ENCODE measurements at regions not wholly inside any gene's neighbourhood (a gene's known extent, or its start where the extent isn't known, plus 50 kb on each side); places are given as distances from the start of the nearest gene placed in this dataset.

DNA sequence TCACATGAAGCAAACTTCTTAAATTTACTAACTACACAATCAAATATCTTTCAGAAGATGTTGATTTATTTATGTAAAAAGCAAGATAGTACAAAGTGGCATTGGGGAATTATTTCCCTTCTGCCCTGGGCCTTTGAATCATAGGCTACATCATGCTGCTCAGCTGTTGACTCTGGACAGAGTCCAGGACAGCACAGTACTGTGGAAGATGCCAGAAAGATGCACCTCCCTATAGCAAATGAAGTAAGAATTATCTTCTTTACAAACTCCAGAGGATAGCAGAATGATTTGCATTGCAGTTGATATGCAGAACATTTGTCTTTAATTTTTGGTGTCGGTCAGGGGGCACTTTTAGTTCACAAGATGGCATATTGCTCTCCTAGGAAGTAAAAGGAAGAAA lies 1354.5 kb upstream of the ZEB2 start:
- H3K27me3 ChIP-seq (ENCODE audit: insufficient read depth, poor library complexity, severe bottlenecking), result peaks cover 3% of the 10 kb centered on the region
- TF ChIP-seq POLR2AphosphoS5 (IDR thresholded peaks at IDR 0.05; ENCODE audit: low read depth), result no peak
- TF ChIP-seq GABPA (IDR thresholded peaks at IDR 0.05; ENCODE audit: low read depth), result no peak
- no peak for TF ChIP-seq SPI1 (IDR thresholded peaks at IDR 0.05; ENCODE audit: borderline replicate concordance, low read depth)
- TF ChIP-seq, protein P1, sequence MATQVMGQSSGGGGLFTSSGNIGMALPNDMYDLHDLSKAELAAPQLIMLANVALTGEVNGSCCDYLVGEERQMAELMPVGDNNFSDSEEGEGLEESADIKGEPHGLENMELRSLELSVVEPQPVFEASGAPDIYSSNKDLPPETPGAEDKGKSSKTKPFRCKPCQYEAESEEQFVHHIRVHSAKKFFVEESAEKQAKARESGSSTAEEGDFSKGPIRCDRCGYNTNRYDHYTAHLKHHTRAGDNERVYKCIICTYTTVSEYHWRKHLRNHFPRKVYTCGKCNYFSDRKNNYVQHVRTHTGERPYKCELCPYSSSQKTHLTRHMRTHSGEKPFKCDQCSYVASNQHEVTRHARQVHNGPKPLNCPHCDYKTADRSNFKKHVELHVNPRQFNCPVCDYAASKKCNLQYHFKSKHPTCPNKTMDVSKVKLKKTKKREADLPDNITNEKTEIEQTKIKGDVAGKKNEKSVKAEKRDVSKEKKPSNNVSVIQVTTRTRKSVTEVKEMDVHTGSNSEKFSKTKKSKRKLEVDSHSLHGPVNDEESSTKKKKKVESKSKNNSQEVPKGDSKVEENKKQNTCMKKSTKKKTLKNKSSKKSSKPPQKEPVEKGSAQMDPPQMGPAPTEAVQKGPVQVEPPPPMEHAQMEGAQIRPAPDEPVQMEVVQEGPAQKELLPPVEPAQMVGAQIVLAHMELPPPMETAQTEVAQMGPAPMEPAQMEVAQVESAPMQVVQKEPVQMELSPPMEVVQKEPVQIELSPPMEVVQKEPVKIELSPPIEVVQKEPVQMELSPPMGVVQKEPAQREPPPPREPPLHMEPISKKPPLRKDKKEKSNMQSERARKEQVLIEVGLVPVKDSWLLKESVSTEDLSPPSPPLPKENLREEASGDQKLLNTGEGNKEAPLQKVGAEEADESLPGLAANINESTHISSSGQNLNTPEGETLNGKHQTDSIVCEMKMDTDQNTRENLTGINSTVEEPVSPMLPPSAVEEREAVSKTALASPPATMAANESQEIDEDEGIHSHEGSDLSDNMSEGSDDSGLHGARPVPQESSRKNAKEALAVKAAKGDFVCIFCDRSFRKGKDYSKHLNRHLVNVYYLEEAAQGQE (IDR thresholded peaks at IDR 0.05; ENCODE audit: insufficient replicate concordance, low read depth), result no peak
- TF ChIP-seq, protein P2, sequence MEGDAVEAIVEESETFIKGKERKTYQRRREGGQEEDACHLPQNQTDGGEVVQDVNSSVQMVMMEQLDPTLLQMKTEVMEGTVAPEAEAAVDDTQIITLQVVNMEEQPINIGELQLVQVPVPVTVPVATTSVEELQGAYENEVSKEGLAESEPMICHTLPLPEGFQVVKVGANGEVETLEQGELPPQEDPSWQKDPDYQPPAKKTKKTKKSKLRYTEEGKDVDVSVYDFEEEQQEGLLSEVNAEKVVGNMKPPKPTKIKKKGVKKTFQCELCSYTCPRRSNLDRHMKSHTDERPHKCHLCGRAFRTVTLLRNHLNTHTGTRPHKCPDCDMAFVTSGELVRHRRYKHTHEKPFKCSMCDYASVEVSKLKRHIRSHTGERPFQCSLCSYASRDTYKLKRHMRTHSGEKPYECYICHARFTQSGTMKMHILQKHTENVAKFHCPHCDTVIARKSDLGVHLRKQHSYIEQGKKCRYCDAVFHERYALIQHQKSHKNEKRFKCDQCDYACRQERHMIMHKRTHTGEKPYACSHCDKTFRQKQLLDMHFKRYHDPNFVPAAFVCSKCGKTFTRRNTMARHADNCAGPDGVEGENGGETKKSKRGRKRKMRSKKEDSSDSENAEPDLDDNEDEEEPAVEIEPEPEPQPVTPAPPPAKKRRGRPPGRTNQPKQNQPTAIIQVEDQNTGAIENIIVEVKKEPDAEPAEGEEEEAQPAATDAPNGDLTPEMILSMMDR (IDR thresholded peaks at IDR 0.05; ENCODE audit: insufficient read depth, low read length), result no peak
- DNase-seq (ENCODE audit: low read depth in 1 of 2, low spot score in 1 of 2), result no peak

DNA sequence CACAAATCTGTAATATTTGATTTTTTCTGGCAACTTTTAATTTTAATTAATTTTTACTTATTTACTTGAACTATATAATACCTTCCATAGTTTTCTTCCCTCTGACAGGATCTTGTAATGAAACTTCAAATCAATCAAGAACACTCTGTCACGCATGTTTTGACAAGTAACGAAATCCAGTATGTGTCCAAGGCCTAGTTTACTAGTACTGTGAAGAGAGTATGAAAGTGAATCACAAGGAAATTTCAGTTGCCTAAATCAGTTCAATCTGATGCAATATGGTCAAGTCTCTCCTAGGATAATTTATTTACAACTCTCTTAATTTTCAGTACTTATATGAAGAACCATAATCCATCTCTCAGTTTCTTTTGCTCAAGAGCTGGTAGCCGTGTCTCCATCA lies 1344.6 kb upstream of the ZEB2 start:
- H3K27me3 ChIP-seq (ENCODE audit: insufficient read depth, poor library complexity, severe bottlenecking), result no peaks in the 10 kb centered on the region
- TF ChIP-seq GABPA (IDR thresholded peaks at IDR 0.05; ENCODE audit: low read depth) (no peak), SPI1 (IDR thresholded peaks at IDR 0.05; ENCODE audit: borderline replicate concordance, low read depth) (no peak), POLR2AphosphoS5 (IDR thresholded peaks at IDR 0.05; ENCODE audit: low read depth) (no peak)
- TF ChIP-seq, protein P2 (IDR thresholded peaks at IDR 0.05; ENCODE audit: insufficient read depth, low read length), result no peak
- H3K4me3 ChIP-seq (replicated peaks; ENCODE audit: insufficient read depth, low read length), result no peak overlapping the region
- no peak for DNase-seq (ENCODE audit: low read depth in 1 of 2, low spot score in 1 of 2)
- no peak overlapping the region for H3K27ac ChIP-seq (replicated peaks)

More for the DNA sequence above, 1354.5 kb upstream of the ZEB2 start:
- H3K27ac ChIP-seq (replicated peaks), result no peak overlapping the region
- H3K4me3 ChIP-seq (replicated peaks; ENCODE audit: insufficient read depth, low read length), result no peak overlapping the region

DNA sequence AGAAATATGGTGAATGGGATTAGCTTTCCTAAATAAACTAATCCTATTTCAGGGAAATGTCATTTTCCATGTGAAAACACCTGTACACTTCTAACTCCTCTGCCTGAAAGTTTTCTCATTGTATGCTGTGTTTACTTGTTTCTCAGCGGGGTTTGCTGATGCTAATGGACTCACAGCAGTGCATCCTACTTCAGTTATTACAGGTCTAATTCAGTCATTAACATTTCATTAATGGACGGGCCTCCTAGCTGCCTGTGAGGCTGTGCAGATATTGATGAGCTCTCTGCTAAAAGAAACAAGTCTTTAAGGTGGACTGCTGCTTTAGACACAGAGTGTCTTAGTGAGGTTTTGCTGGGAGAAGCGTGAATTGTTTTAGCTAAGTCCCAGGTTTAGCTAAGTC lies 1342.0 kb upstream of the ZEB2 start:
- Histone ChIP-seq H3K27me3 (ENCODE audit: insufficient read depth, poor library complexity, severe bottlenecking) (no peaks in the 10 kb centered on the region), H3K27ac (replicated peaks) (no peak overlapping the region), H3K4me3 (replicated peaks; ENCODE audit: insufficient read depth, low read length) (no peak overlapping the region)
- TF ChIP-seq GABPA (IDR thresholded peaks at IDR 0.05; ENCODE audit: low read depth), result no peak
- no peak for TF ChIP-seq SPI1 (IDR thresholded peaks at IDR 0.05; ENCODE audit: borderline replicate concordance, low read depth)
- TF ChIP-seq, protein P1 (IDR thresholded peaks at IDR 0.05; ENCODE audit: insufficient replicate concordance, low read depth), result no peak
- TF ChIP-seq, protein P2 (IDR thresholded peaks at IDR 0.05; ENCODE audit: insufficient read depth, low read length), result no peak
- no peak for TF ChIP-seq POLR2AphosphoS5 (IDR thresholded peaks at IDR 0.05; ENCODE audit: low read depth)
- no peak for DNase-seq (ENCODE audit: low read depth in 1 of 2, low spot score in 1 of 2)

DNA sequence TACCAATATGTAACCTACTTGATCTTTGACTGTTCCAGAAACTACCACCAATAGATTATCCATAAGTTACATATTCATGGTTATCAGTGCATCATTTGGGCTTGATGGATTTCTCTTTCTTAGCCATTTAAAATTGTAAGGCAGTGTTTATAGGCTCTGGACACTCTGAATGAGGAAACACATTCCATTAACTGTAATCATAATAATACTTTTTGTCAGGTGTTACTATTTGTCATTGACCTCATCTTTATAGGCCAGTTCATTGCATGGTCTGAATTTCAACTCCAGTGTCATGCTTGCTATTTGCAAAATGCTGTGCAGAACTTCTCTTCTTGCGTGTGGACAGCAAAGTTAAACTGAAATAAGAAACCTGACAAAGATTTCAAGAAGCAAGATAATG lies 1340.2 kb upstream of the ZEB2 start:
- DNase-seq (ENCODE audit: low read depth in 1 of 2, low spot score in 1 of 2), result no peak
- Histone ChIP-seq H3K4me3 (replicated peaks; ENCODE audit: insufficient read depth, low read length) (no peak overlapping the region), H3K27me3 (ENCODE audit: insufficient read depth, poor library complexity, severe bottlenecking) (no peaks in the 10 kb centered on the region), H3K27ac (replicated peaks) (no peak overlapping the region)
- TF ChIP-seq GABPA (IDR thresholded peaks at IDR 0.05; ENCODE audit: low read depth) (no peak), POLR2AphosphoS5 (IDR thresholded peaks at IDR 0.05; ENCODE audit: low read depth) (no peak), SPI1 (IDR thresholded peaks at IDR 0.05; ENCODE audit: borderline replicate concordance, low read depth) (no peak)
- TF ChIP-seq, protein P1 (IDR thresholded peaks at IDR 0.05; ENCODE audit: insufficient replicate concordance, low read depth), result no peak
- TF ChIP-seq, protein P2 (IDR thresholded peaks at IDR 0.05; ENCODE audit: insufficient read depth, low read length), result no peak

All from HL-60 (cell line).